ENCODE measurements at regions not wholly inside any gene's neighbourhood (a gene's known extent, or its start where the extent isn't known, plus 50 kb on each side); places are given as distances from the start of the nearest gene placed in this dataset.

GRCh38 chr2:2610751-2611150, 279.7 kb upstream of the MYT1L start:
- no peak for TF ChIP-seq CTCF (conservative IDR thresholded peaks at IDR 0.05)
- Mint-ChIP-seq H3K4me1 (peaks cover 1% of the 10 kb centered on the region), H3K27ac (no peak overlapping the region), H3K27me3 (ENCODE audit: insufficient read depth) (peaks cover 4% of the 10 kb centered on the region), H3K36me3 (ENCODE audit: low read depth) (no peaks in the 10 kb centered on the region), H3K9me3 (peaks cover 7% of the 10 kb centered on the region), H3K4me3 (no peak overlapping the region)
- no peak for DNase-seq
- H3K36me3 ChIP-seq (ENCODE audit: control insufficient read depth, insufficient read depth, low read length), result no peaks in the 10 kb centered on the region
- H3K4me3 ChIP-seq (ENCODE audit: low read length), result no peak overlapping the region
- H3K27me3 ChIP-seq (ENCODE audit: control insufficient read depth, insufficient read depth, low read length, poor library complexity, severe bottlenecking), result no peaks in the 10 kb centered on the region
- no peak overlapping the region for H3K27ac ChIP-seq (ENCODE audit: low read depth, low read length)
- no peaks in the 10 kb centered on the region for H3K9me3 ChIP-seq (ENCODE audit: control insufficient read depth, low read length)
- no peaks in the 10 kb centered on the region for H3K4me1 ChIP-seq (ENCODE audit: control insufficient read depth, insufficient read depth, low read length)
- H3K9ac ChIP-seq (ENCODE audit: extremely low read depth, low read length, poor library complexity, severe bottlenecking), result no peak overlapping the region

DNA sequence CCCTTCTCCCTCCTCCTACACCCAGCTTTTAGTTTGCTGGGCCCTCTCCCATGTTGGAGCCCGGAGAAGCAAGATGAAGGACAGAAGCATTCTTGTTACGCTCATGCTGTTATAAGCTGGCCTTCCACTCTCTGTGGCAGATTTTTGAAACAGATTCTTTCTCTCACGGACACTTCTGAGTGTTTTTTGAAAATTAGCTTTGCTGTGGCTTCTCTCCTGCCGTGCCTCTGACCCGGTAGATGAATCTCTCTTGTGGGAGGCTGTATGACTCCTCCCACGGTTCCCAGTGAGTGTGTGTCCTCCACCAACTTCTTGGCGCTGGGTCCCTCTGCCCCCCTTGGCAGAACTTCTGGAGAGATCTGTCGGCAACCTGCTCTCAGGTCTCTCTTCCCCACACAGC, 269.3 kb upstream of the MYT1L start:
- Mint-ChIP-seq H3K4me3 (no peak overlapping the region), H3K27me3 (ENCODE audit: insufficient read depth) (no peaks in the 10 kb centered on the region), H3K9me3 (peaks cover 6% of the 10 kb centered on the region), H3K36me3 (ENCODE audit: low read depth) (no peaks in the 10 kb centered on the region), H3K4me1 (peaks cover 5% of the 10 kb centered on the region), H3K27ac (peak overlapping the region; percentile 35)
- no peak for TF ChIP-seq CTCF (conservative IDR thresholded peaks at IDR 0.05)
- no peaks in the 10 kb centered on the region for H3K27me3 ChIP-seq (ENCODE audit: control insufficient read depth, insufficient read depth, low read length, poor library complexity, severe bottlenecking)
- H3K36me3 ChIP-seq (ENCODE audit: control insufficient read depth, insufficient read depth, low read length), result no peaks in the 10 kb centered on the region
- H3K9me3 ChIP-seq (ENCODE audit: control insufficient read depth, low read length), result no peaks in the 10 kb centered on the region
- WGBS, 2 experiments (ENCODE audit: insufficient coverage in 1 of 2, insufficient read length in 1 of 2), result 79 to 83% methylated on average over 7 to 8 of the region's 8 CpGs
- no peak for DNase-seq
- no peak overlapping the region for H3K9ac ChIP-seq (ENCODE audit: extremely low read depth, low read length, poor library complexity, severe bottlenecking)
- no peak overlapping the region for H3K27ac ChIP-seq (ENCODE audit: low read depth, low read length)
- no peak overlapping the region for H3K4me3 ChIP-seq (ENCODE audit: low read length)
- no peaks in the 10 kb centered on the region for H3K4me1 ChIP-seq (ENCODE audit: control insufficient read depth, insufficient read depth, low read length)

GRCh38 chr2:2599441-2599840, 268.4 kb upstream of the MYT1L start:
- TF ChIP-seq CTCF (conservative IDR thresholded peaks at IDR 0.05), result no peak
- peaks cover 9% of the 10 kb centered on the region for H3K9me3 Mint-ChIP-seq
- H3K27me3 Mint-ChIP-seq (ENCODE audit: insufficient read depth), result no peaks in the 10 kb centered on the region
- no peak overlapping the region for H3K9ac ChIP-seq (ENCODE audit: extremely low read depth, low read length, poor library complexity, severe bottlenecking)
- no peaks in the 10 kb centered on the region for H3K9me3 ChIP-seq (ENCODE audit: control insufficient read depth, low read length)
- H3K4me3 Mint-ChIP-seq, result no peak overlapping the region
- WGBS, 2 experiments (ENCODE audit: insufficient coverage in 1 of 2, insufficient read length in 1 of 2), result 92 to 99% methylated on average over 8 of the region's 8 CpGs
- DNase-seq, result no peak
- H3K36me3 Mint-ChIP-seq (ENCODE audit: low read depth), result no peaks in the 10 kb centered on the region
- H3K4me1 ChIP-seq (ENCODE audit: control insufficient read depth, insufficient read depth, low read length), result no peaks in the 10 kb centered on the region
- H3K4me3 ChIP-seq (ENCODE audit: low read length), result no peak overlapping the region
- H3K27ac Mint-ChIP-seq, result no peak overlapping the region
- no peaks in the 10 kb centered on the region for H3K27me3 ChIP-seq (ENCODE audit: control insufficient read depth, insufficient read depth, low read length, poor library complexity, severe bottlenecking)
- no peaks in the 10 kb centered on the region for H3K36me3 ChIP-seq (ENCODE audit: control insufficient read depth, insufficient read depth, low read length)
- H3K4me1 Mint-ChIP-seq, result peaks cover 5% of the 10 kb centered on the region
- no peak overlapping the region for H3K27ac ChIP-seq (ENCODE audit: low read depth, low read length)
